H1 (cell line): ENCODE measurements at regions not wholly inside any gene's neighbourhood (a gene's known extent, or its start where the extent isn't known, plus 50 kb on each side); places are given as distances from the start of the nearest gene placed in this dataset.

Experiments used
- CBX5 ChIP-seq: fragments of 300-800, 300-1000 bp; sonication (generic); IDR thresholded peaks from 2 replicates; pipeline ENCODE4 v1.7.1; 2016; ENCODE audit warnings: antibody characterized with exemption, low read length, low read depth
- CHD2 ChIP-seq: IDR thresholded peaks from 2 replicates; pipeline ENCODE4 v1.6.1; 2012; ENCODE audit warnings: low read length, improper control_type of control experiment
- CTCF ChIP-seq, 3 experiments: IDR thresholded peaks; 1 replicate in 2 of 3; 2 replicates in 1 of 3; pipeline versions ENCODE4 v1.5.1 to v1.6.1; 2011; ENCODE audit warnings: low read length in 3 of 3, mild to moderate bottlenecking in 3 of 3, inconsistent platforms in 2 of 3, low read depth in 1 of 3, moderate library complexity in 1 of 3; ENCODE audit not compliant: insufficient read depth in 1 of 3; ENCODE audit errors: control extremely low read depth in 1 of 3
- EP300 ChIP-seq, 2 experiments: IDR thresholded peaks; 1 replicate in 1 of 2; 2 replicates in 1 of 2; pipeline ENCODE4 v1.6.1; 2011 to 2012; ENCODE audit warnings: low read depth in 2 of 2, low read length in 2 of 2, mild to moderate bottlenecking in 2 of 2, borderline replicate concordance in 1 of 2, inconsistent platforms in 1 of 2, moderate library complexity in 1 of 2
- EZH2 ChIP-seq: fragments of 200-600 bp; sonication (generic); IDR thresholded peaks from 2 replicates; pipeline ENCODE4 v1.7.1; 2012; ENCODE audit warnings: low read depth, mild to moderate bottlenecking, moderate library complexity, low read length, inconsistent platforms; ENCODE audit not compliant: severe bottlenecking
- KDM1A ChIP-seq: fragments of 200-600, 300-600 bp; sonication (generic); IDR thresholded peaks from 2 replicates; pipeline ENCODE4 v1.7.1; 2016; ENCODE audit warnings: mild to moderate bottlenecking, low read length, borderline replicate concordance
- RAD21 ChIP-seq, 2 experiments: IDR thresholded peaks in 1 of 2; conservative IDR thresholded peaks in 1 of 2; 2 replicates each; pipeline ENCODE4 v1.6.1; 2011; ENCODE audit warnings: low read depth in 2 of 2, low read length in 2 of 2, improper control_type of control experiment in 1 of 2, inconsistent platforms in 1 of 2, mild to moderate bottlenecking in 1 of 2, moderate library complexity in 1 of 2
- SP2 ChIP-seq: IDR thresholded peaks from 2 replicates; pipeline ENCODE4 v1.6.1; 2012; ENCODE audit warnings: mild to moderate bottlenecking, low read length, inconsistent platforms

DNA sequence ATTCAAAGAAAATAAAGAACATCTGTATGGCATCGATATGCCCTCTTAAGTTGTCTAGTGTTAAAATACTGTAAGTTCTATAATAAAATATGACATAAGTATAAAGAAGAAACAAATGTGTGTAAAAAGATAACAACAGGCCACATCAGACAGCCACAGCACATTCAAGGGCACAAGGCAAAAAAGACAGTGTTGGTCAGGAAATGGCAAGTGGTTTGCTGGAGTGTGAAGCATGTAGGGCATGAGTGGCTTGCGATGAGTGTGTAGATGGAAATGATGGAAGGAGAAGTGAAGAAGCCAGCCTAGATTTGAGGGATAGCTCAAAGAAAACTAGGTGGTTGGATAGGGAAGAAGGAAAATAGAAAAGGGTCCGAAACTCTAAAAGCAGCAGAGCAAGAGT, 341.6 kb downstream of the CRPPA start:
- TF ChIP-seq RAD21 (IDR thresholded peaks at IDR 0.05 in 1 of 2, conservative IDR thresholded peaks at IDR 0.05 in 1 of 2; ENCODE audit: low read depth in 2 of 2, low read length in 2 of 2) (no peak), CBX5 (no peak), CTCF (IDR thresholded peaks at IDR 0.05; ENCODE audit: control extremely low read depth in 1 of 3, insufficient read depth in 1 of 3, low read depth in 1 of 3, low read length in 3 of 3) (no peak), EP300 (IDR thresholded peaks at IDR 0.05; ENCODE audit: borderline replicate concordance in 1 of 2, low read depth in 2 of 2, low read length in 2 of 2) (no peak), SP2 (no peak), EZH2 (no peak), CHD2 (no peak), KDM1A (no peak)
